Left ventricle myocardium superior (tissue), 1 donor: ENCODE measurements at regions not wholly inside any gene's neighbourhood (a gene's known extent, or its start where the extent isn't known, plus 50 kb on each side); places are given as distances from the start of the nearest gene placed in this dataset.

Experiments used
- ATAC-seq: fragments of 200-7000 bp; cut with Tn5 transposase; one replicate; pipeline ENCODE4 v1.9.1; 2020; ENCODE audit warnings: mild to moderate bottlenecking, moderate library complexity
- DNase-seq: peaks from one replicate; pipeline ENCODE4 v3.0.0-alpha.2; 2020
- intact Hi-C: fragments of 100-400 bp; cut with micrococcal nuclease; formaldehyde crosslinking; loops from one replicate; pipeline ENCODE4 v1.11.0; 2022
- donor health status: DM: no; HTN: yes; CAD: no; lungs with severe emphysema.

- no peak for ATAC-seq
- intact Hi-C loops, result no loop called here
Observed at GRCh38 chr13:59208405-59209195, 955.1 kb downstream of the DIAPH3 start.

DNA sequence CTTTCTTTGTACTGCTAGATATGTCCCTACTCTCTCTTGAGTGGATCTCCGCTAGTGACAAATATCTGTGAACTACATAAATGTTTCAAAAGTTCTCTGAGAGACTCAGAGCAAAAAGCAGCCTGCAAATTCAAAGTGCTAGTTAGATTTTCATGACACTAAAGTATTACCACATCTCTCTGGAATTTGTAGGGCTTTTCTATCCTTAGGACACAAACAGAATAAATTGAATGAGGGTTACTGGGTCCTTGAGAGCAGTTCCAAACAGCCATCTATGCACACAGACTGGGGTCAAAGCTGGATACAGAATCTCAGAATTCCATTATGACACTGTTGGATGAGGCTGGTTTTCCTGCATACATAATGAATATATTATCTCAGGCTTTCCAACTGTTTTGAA is 953.2 kb downstream of the DIAPH3 start:
- no peak for ATAC-seq
- intact Hi-C loops, result no loop called here
- DNase-seq, result no peak

More at GRCh38 chr13:59208405-59209195, 955.1 kb downstream of the DIAPH3 start:
- DNase-seq, result no peak

- DNase-seq, result no peak
- intact Hi-C loops, result no loop called here
- no peak for ATAC-seq
Observed at GRCh38 chr13:59211606-59212005, 952.1 kb downstream of the DIAPH3 start.

- ATAC-seq, result no peak
- intact Hi-C loops, result no loop called here
- DNase-seq, result no peak
Observed at GRCh38 chr13:59229401-59229800, 934.3 kb downstream of the DIAPH3 start.

GRCh38 chr13:59229861-59230260 is 933.9 kb downstream of the DIAPH3 start:
- DNase-seq, result no peak
- intact Hi-C loops, result no loop called here
- ATAC-seq, result no peak

DNA sequence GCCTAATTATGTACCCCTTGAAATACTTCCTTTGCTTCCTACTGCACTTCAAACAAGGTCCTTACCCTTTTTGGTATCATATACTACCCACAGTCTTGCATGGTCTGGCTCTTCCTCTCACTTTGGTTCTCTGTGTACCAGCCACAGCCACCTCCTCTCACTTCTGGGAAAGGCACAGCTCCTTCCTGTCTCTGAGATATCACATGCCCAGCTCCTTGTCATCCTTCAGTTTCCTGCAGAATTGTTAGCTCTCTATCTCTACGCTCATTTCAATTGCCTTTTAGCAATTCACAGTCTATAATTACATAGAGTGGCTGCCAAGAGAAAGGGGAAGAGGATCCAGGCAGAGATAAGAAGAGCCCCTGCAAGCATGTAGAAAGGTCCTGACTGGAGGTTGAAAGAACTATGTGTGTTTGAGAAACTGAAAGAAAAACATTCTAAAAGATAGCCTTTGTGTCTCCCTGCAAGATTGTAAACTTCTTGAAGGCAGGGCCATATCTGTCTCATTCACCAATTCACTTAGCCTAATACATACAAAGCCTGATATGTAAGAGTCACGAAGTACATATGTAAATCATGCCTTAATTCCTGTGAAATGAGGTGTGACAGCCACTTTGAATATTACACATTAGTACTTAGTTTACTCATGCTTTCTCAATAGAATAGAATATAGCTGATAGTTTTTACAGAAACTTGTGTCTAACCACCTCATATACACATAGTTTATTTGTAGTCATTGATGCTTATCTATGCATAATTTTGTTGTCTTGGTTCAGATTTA is 933.1 kb downstream of the DIAPH3 start:
- intact Hi-C loops, result no loop called here
- ATAC-seq, result no peak
- no peak for DNase-seq

- ATAC-seq, result no peak
Observed at GRCh38 chr13:59236309-59236919, 927.3 kb downstream of the DIAPH3 start.

GRCh38 chr13:59236944-59237343 is 926.8 kb downstream of the DIAPH3 start:
- intact Hi-C loops, result no loop called here
- DNase-seq, result no peak
- no peak for ATAC-seq

More at GRCh38 chr13:59236309-59236919, 927.3 kb downstream of the DIAPH3 start:
- intact Hi-C loops, result no loop called here
- no peak for DNase-seq

GRCh38 chr13:59247171-59247570 is 916.6 kb downstream of the DIAPH3 start:
- intact Hi-C loops, result no loop called here
- DNase-seq, result peak; percentile 64
- peak; percentile 76 for ATAC-seq

DNA sequence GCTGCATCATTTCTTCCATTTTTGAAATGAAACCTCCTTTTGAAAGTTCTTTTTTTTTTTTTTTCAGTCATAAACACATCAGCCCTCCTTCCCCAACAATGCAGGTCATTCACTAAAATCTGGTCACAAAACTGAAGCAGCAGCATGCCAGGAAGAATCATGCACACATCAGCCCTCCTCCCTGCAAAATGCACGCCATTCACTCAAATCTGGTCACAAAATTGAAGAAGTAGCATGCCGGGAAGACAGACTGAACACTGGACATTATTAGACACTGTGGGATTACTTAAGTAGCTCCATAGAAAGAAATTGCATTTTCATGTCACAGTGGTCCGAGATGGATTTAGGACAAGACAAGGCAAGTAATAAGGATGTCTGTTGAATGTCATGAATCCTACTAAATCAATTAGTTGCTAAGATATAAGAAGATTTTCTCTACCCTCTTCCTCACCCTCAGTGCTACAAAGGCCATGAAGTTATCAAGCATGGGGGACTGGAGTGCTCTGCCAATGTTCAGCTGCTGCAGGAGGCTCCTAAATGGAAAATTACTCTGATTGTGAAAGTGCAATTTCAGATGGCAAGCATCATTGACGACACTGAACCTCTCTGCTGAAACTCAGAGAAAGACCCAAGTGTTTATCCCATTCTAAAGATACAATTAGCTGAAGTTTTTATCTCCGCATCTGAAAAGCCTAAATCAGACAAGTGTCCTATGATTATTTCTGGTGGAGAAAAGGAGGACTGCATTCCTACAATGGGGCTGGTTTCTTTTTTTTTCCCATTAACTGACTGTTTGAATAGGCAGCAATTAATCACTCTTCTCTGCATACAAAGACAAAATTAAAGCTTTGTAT is 913.2 kb downstream of the DIAPH3 start:
- no peak for ATAC-seq
- DNase-seq, result no peak
- intact Hi-C loops, result no loop called here

GRCh38 chr13:59259165-59260000 is 904.3 kb downstream of the DIAPH3 start:
- DNase-seq, result no peak
- intact Hi-C loops, result no loop called here
- ATAC-seq, result no peak

- intact Hi-C loops, result no loop called here
- DNase-seq, result no peak
- ATAC-seq, result peak; percentile 39
Observed at GRCh38 chr13:59261928-59262488, 901.7 kb downstream of the DIAPH3 start.

- intact Hi-C loops, result no loop called here
- DNase-seq, result no peak
- no peak for ATAC-seq
Observed at GRCh38 chr13:59263531-59263930, 900.2 kb downstream of the DIAPH3 start.

- ATAC-seq (no peak), DNase-seq (no peak)
- intact Hi-C loops, result no loop called here
Observed at GRCh38 chr13:59266478-59267063, 897.2 kb downstream of the DIAPH3 start.

DNA sequence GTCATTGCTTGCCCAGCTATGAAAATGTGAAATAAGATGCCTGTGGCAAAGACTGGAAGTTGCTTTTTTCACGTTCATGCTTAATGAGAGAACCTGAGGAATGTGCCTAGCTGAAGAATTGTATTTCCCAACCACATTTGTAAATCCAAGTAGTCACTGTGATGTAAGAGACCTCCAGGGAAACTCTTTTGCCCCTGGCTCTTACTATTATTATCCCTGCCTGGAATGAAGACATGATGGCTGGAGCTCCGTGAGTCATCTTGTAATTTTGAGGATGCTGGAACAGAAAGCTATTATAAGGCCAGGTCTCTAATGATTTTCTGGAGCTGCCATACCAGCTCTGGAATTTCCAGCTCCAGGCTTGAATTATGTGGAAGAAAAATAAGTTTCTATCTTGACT is 894.3 kb downstream of the DIAPH3 start:
- ATAC-seq (no peak), DNase-seq (no peak)
- intact Hi-C loops, result no loop called here

DNA sequence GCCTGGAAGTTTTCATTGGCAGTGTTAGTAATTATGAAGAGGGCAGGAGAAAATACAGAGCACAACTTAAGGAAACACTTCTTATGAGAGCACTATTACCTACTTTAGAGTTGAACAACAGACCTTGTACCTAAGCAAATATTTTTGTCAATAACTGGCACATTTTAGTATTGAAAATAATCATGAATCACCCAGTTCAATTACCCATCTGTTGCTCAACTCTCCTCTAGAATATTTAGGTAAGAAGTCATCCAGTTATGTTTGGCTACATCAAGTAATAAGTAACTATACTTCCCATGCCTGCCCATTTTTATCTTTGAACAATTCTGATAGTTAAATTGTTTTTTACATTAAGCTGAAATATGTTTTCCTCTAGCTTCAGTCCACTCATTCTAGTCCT is 893.4 kb downstream of the DIAPH3 start:
- intact Hi-C loops, result no loop called here
- DNase-seq, result no peak
- no peak for ATAC-seq

GRCh38 chr13:59274958-59275727 is 888.6 kb downstream of the DIAPH3 start:
- DNase-seq (no peak), ATAC-seq (no peak)
- intact Hi-C loops, result no loop called here
